ENCODE measurements at regions not wholly inside any gene's neighbourhood (a gene's known extent, or its start where the extent isn't known, plus 50 kb on each side); places are given as distances from the start of the nearest gene placed in this dataset.

DNA sequence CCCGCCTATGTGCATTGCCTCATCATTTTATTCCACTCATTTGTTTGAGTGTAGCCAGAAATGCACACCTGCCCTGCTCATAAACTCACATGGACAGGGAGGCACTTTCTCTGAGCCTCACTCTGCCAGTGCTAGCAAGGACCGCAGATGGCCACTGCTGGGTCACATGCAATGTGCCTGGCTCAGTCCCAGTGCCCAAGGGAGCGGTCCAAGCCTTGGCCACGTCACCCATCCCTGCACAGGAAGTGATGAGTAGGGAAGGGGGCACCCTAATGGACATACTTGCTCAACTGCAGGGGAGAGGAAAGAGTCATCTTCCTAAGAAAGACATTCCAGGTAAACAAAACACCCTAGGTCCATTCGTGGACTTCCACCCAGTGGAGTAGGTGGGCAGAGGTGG is 630.9 kb downstream of the IRX1 start:
- TF ChIP-seq CTCF (IDR thresholded peaks at IDR 0.05): no peak
- H3K36me3 ChIP-seq: no peaks in the 10 kb centered on the region
- 50 to 54% methylated on average over 5 of the region's 5 CpGs for WGBS, 2 donors
- no peaks in the 10 kb centered on the region for H3K4me1 ChIP-seq
- H3K9me3 ChIP-seq: no peaks in the 10 kb centered on the region
- FAIRE-seq (no peak), ATAC-seq (no peak), DNase-seq (no peak)
- H3K27ac ChIP-seq: no peak overlapping the region
- H3K4me3 ChIP-seq: no peak overlapping the region
- intact Hi-C loops (cut with DNase I): no loop called here
- peaks cover 0 to 3% (median 0%) of the 10 kb centered on the region in 4 donors for H3K27me3 ChIP-seq

- intact Hi-C loops (cut with DNase I): no loop called here
- no peak for DNase-seq
- Histone ChIP-seq H3K9me3 (no peaks in the 10 kb centered on the region), H3K4me3 (no peak overlapping the region), H3K27ac (no peak overlapping the region), H3K27me3 (peaks cover 0 to 3% (median 0%) of the 10 kb centered on the region in 4 donors), H3K36me3 (no peaks in the 10 kb centered on the region), H3K4me1 (no peaks in the 10 kb centered on the region)
- ATAC-seq: no peak
- FAIRE-seq: no peak
- TF ChIP-seq CTCF (IDR thresholded peaks at IDR 0.05): no peak
- 57 to 67% methylated on average over 6 of the region's 6 CpGs for WGBS, 2 donors
These were observed 633.1 kb downstream of the IRX1 start for GRCh38 chr5:4228708-4229107.

DNA sequence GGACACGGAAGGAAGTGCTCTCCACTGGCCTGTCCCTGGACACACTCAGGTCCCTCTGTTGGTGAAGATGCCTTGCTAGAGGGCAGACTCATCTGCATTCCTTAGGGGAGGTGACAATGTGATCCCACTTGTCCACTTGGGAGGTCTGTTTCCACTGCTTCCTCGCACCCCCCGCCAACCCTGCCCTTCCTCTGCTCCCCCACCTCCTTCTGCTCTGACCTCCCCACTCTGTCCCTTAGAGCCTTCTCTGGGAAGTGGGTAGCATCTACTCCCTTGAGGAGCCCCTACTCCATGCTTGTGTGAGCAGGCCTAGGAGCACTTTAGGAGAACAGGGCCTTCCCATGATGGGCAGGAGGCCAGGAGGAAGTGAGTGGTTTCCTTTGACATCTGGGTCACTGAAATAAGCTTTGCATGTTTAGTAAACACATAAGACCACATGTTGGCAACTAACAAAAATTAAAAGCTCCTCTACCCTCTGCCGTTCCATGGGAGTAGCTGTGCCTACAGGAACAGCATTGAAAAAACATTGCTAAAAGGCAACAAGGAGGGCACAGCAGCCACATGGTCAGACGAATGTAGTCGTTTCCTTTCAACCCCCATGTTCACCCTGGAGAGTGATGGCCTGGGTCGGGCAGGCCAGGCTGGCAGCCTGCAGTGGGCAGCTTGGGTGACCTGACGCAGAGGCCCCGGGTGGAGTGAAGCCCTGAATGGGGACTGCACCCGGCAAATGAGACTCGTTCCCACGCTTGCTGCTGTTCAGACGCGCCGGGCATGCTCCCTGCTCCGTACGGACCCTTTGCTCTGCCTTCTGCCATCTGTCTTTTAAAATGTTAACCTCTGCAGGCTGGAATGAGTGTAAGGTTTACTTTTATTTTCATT is 634.0 kb downstream of the IRX1 start:
- no peaks in the 10 kb centered on the region for H3K36me3 ChIP-seq
- H3K4me1 ChIP-seq: no peaks in the 10 kb centered on the region
- intact Hi-C loops (cut with DNase I): no loop called here
- ATAC-seq (no peak), FAIRE-seq (no peak), DNase-seq (no peak)
- WGBS, 2 donors: 43 to 56% methylated on average over 17 of the region's 17 CpGs
- H3K4me3 ChIP-seq: no peak overlapping the region
- TF ChIP-seq CTCF (IDR thresholded peaks at IDR 0.05): no peak
- no peak overlapping the region for H3K27ac ChIP-seq
- H3K9me3 ChIP-seq: no peaks in the 10 kb centered on the region
- H3K27me3 ChIP-seq: no peaks in the 10 kb centered on the region

DNA sequence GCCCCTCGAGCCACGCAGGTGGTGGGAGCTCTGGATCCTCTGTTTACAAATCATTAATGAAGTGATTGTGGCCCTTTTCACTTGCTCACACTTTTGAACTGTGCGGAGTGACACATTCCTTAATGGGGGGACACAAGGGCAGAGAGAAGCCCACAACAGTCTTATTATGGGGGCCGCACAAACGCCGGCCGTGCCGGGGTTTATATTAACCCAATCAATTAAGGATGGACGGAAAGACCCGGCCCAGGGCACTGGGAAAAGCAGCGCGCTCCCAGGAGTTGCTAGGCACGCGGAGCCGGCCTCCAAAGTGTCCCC is 634.8 kb downstream of the IRX1 start:
- no peak overlapping the region for H3K27ac ChIP-seq
- H3K36me3 ChIP-seq: no peaks in the 10 kb centered on the region
- DNase-seq: no peak
- H3K27me3 ChIP-seq: no peaks in the 10 kb centered on the region
- intact Hi-C loops (cut with DNase I): no loop called here
- no peaks in the 10 kb centered on the region for H3K4me1 ChIP-seq
- WGBS, 2 donors: 8 to 9% methylated on average over 15 of the region's 15 CpGs
- H3K9me3 ChIP-seq: no peaks in the 10 kb centered on the region
- ATAC-seq: no peak
- TF ChIP-seq CTCF (IDR thresholded peaks at IDR 0.05): no peak
- H3K4me3 ChIP-seq: no peak overlapping the region
- FAIRE-seq: no peak

All from pancreas (tissue), 10 donors.